MM.1S (cell line): ENCODE measurements at regions not wholly inside any gene's neighbourhood (a gene's known extent, or its start where the extent isn't known, plus 50 kb on each side); places are given as distances from the start of the nearest gene placed in this dataset.

ENCODE experiments used
- DNase-seq: peaks from one replicate; pipeline ENCODE4 v3.0.0-alpha.2; 2015
- H2AFZ ChIP-seq: fragments of 300-600 bp; sonication (generic); 2 replicates; pipeline ENCODE4 v1.6.0; 2016; ENCODE audit warnings: antibody characterized with exemption, low read length
- H3F3A ChIP-seq: fragments of 300-600 bp; sonication (generic); 2 replicates; pipeline ENCODE4 v1.6.1; 2016; ENCODE audit warnings: mild to moderate bottlenecking, antibody characterized with exemption, low read length, moderate library complexity, mixed read lengths; ENCODE audit not compliant: insufficient read depth
- H3K27ac ChIP-seq: fragments of 300-600 bp; sonication (generic); 2 replicates; pipeline ENCODE4 v1.5.1; 2016; ENCODE audit warnings: mild to moderate bottlenecking, low read length
- H3K27me3 ChIP-seq: fragments of 300-600 bp; sonication (generic); replicated peaks from 2 replicates; pipeline ENCODE4 v1.6.0; 2016; ENCODE audit warnings: low read length; ENCODE audit not compliant: insufficient read depth
- H3K36me3 ChIP-seq: fragments of 300-600 bp; sonication (generic); replicated peaks from 2 replicates; pipeline ENCODE4 v1.6.1; 2016; ENCODE audit warnings: mild to moderate bottlenecking, low read length, mixed read lengths; ENCODE audit not compliant: insufficient read depth
- H3K4me1 ChIP-seq: fragments of 300-600 bp; sonication (generic); 2 replicates; pipeline ENCODE4 v1.6.1; 2016; ENCODE audit warnings: low read length, mixed read lengths
- H3K4me2 ChIP-seq: fragments of 300-600 bp; sonication (generic); 2 replicates; pipeline ENCODE4 v1.6.0; 2016; ENCODE audit warnings: low read depth, low read length
- H3K4me3 ChIP-seq: fragments of 300-600 bp; sonication (generic); 2 replicates; pipeline ENCODE4 v1.5.1; 2016; ENCODE audit warnings: low read length, mixed read lengths
- H3K79me2 ChIP-seq: fragments of 300-600 bp; sonication (generic); 2 replicates; pipeline ENCODE4 v1.6.1; 2016; ENCODE audit warnings: mixed run types, low read length, mixed read lengths
- H3K9ac ChIP-seq: fragments of 300-600 bp; sonication (generic); 2 replicates; pipeline ENCODE4 v1.6.1; 2016; ENCODE audit warnings: low read length, mixed read lengths
- H3K9me2 ChIP-seq: fragments of 300-600 bp; sonication (generic); replicated peaks from 2 replicates; pipeline ENCODE4 v1.6.1; 2016; ENCODE audit warnings: mild to moderate bottlenecking, low read length, mixed read lengths; ENCODE audit not compliant: insufficient read depth
- H3K9me3 ChIP-seq: fragments of 300-600 bp; sonication (generic); replicated peaks from 2 replicates; pipeline ENCODE4 v1.6.1; 2016; ENCODE audit warnings: mild to moderate bottlenecking, low read length, mixed read lengths; ENCODE audit not compliant: insufficient read depth
- H4K20me1 ChIP-seq: fragments of 300-600 bp; sonication (generic); 2 replicates; pipeline ENCODE4 v1.6.1; 2016; ENCODE audit warnings: mild to moderate bottlenecking, low read length, moderate library complexity, mixed read lengths; ENCODE audit not compliant: insufficient read depth
- EZH2 ChIP-seq: fragments of 300-600 bp; sonication (generic); optimal IDR thresholded peaks from 2 replicates; pipeline ENCODE3; 2017; ENCODE audit warnings: low read depth, mild to moderate bottlenecking, antibody characterized with exemption, low read length, mixed read lengths
- EZH2phosphoT487 ChIP-seq: fragments of 300-600 bp; sonication (generic); IDR thresholded peaks from 2 replicates; pipeline ENCODE4 v1.6.1; 2018; ENCODE audit warnings: antibody characterized with exemption, low read length
- TF ChIP-seq, protein P1 (sequence below): fragments of 300-600 bp; sonication (generic); IDR thresholded peaks from 2 replicates; pipeline ENCODE4 v1.5.1; 2016; ENCODE audit warnings: antibody characterized with exemption, low read length, mixed read lengths

DNA sequence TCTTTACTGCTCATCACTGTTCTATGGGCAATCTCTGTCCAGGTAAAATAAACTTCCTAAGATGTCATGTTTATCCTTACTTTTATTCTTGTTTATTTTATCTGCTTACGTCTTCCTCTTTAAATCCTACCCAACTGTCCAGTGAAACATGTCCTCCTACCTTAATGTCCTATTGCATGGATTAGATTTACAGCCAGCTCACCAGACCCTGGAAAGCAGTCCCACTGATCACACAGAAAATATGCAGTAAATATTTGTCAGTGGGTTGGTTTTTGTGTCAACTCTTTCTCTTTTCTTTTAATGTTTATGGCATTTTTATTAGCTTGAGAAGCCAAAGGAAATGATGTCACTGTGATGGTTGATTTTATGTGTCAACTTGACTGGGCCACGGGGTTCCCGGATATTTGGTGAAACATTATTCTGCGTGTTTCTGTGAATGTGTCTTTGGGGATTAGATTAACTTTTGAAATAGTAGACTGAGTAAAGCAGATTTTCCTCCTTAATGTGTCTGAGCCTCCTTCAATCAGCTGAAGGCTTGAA, 258.3 kb downstream of the SRGAP2C start:
- DNase-seq = no peak
- no peaks in the 10 kb centered on the region for H4K20me1 ChIP-seq
- no peaks in the 10 kb centered on the region for H3K27me3 ChIP-seq
- no peaks in the 10 kb centered on the region for H3F3A ChIP-seq
- no peak overlapping the region for H3K27ac ChIP-seq
- H3K4me3 ChIP-seq = no peak overlapping the region
- no peak overlapping the region for H3K9ac ChIP-seq
- H3K9me2 ChIP-seq = no peaks in the 10 kb centered on the region
- no peak overlapping the region for H3K4me2 ChIP-seq
- no peaks in the 10 kb centered on the region for H3K79me2 ChIP-seq
- no peaks in the 10 kb centered on the region for H3K4me1 ChIP-seq
- TF ChIP-seq EZH2phosphoT487 (no peak), EZH2 (no peak)
- TF ChIP-seq, protein P1, sequence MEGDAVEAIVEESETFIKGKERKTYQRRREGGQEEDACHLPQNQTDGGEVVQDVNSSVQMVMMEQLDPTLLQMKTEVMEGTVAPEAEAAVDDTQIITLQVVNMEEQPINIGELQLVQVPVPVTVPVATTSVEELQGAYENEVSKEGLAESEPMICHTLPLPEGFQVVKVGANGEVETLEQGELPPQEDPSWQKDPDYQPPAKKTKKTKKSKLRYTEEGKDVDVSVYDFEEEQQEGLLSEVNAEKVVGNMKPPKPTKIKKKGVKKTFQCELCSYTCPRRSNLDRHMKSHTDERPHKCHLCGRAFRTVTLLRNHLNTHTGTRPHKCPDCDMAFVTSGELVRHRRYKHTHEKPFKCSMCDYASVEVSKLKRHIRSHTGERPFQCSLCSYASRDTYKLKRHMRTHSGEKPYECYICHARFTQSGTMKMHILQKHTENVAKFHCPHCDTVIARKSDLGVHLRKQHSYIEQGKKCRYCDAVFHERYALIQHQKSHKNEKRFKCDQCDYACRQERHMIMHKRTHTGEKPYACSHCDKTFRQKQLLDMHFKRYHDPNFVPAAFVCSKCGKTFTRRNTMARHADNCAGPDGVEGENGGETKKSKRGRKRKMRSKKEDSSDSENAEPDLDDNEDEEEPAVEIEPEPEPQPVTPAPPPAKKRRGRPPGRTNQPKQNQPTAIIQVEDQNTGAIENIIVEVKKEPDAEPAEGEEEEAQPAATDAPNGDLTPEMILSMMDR = no peak
- H3K36me3 ChIP-seq = no peaks in the 10 kb centered on the region
- no peak overlapping the region for H2AFZ ChIP-seq
- no peaks in the 10 kb centered on the region for H3K9me3 ChIP-seq

- no peaks in the 10 kb centered on the region for H3F3A ChIP-seq
- H3K27ac ChIP-seq = no peak overlapping the region
- no peaks in the 10 kb centered on the region for H3K4me1 ChIP-seq
- no peaks in the 10 kb centered on the region for H3K9me3 ChIP-seq
- no peak overlapping the region for H3K9ac ChIP-seq
- no peaks in the 10 kb centered on the region for H4K20me1 ChIP-seq
- TF ChIP-seq EZH2 (no peak), EZH2phosphoT487 (no peak)
- TF ChIP-seq, protein P1 = no peak
- no peak overlapping the region for H2AFZ ChIP-seq
- no peaks in the 10 kb centered on the region for H3K27me3 ChIP-seq
- no peaks in the 10 kb centered on the region for H3K9me2 ChIP-seq
- DNase-seq = no peak
- no peak overlapping the region for H3K4me2 ChIP-seq
- H3K36me3 ChIP-seq = no peaks in the 10 kb centered on the region
- no peaks in the 10 kb centered on the region for H3K79me2 ChIP-seq
- H3K4me3 ChIP-seq = no peak overlapping the region
These were observed 259.3 kb downstream of the SRGAP2C start for GRCh38 chr1:121444096-121444495.

DNA sequence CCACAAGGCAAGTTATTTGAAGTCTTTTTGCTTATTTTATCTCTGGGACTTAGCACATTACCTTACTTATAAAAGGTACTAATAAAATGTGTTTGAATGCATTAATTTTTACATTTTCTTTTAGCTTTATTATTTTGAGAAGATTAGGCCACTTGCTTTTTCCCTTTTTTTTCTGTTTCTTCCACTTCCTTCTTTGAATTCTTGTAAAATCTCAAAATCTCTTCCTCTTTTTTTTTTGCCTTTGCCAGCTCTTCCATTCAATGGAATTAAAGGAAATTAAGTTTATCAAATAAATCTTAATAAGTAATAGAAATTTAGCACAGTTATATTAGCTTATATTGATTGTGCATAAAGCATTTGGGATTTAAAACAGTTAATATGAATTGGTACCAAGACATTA, 260.9 kb downstream of the SRGAP2C start:
- H3K4me2 ChIP-seq = no peak overlapping the region
- H3K9me2 ChIP-seq = no peaks in the 10 kb centered on the region
- no peak overlapping the region for H3K27ac ChIP-seq
- no peaks in the 10 kb centered on the region for H3K36me3 ChIP-seq
- H3K27me3 ChIP-seq = no peaks in the 10 kb centered on the region
- H3K4me1 ChIP-seq = no peaks in the 10 kb centered on the region
- no peak overlapping the region for H3K9ac ChIP-seq
- H3K9me3 ChIP-seq = no peaks in the 10 kb centered on the region
- H4K20me1 ChIP-seq = no peaks in the 10 kb centered on the region
- TF ChIP-seq EZH2phosphoT487 = no peak
- TF ChIP-seq, protein P1 = no peak
- no peak for TF ChIP-seq EZH2
- no peak overlapping the region for H2AFZ ChIP-seq
- no peak overlapping the region for H3K4me3 ChIP-seq
- DNase-seq = no peak
- H3F3A ChIP-seq = no peaks in the 10 kb centered on the region
- H3K79me2 ChIP-seq = no peaks in the 10 kb centered on the region
